ENCODE measurements at regions not wholly inside any gene's neighbourhood (a gene's known extent, or its start where the extent isn't known, plus 50 kb on each side); places are given as distances from the start of the nearest gene placed in this dataset.

DNA sequence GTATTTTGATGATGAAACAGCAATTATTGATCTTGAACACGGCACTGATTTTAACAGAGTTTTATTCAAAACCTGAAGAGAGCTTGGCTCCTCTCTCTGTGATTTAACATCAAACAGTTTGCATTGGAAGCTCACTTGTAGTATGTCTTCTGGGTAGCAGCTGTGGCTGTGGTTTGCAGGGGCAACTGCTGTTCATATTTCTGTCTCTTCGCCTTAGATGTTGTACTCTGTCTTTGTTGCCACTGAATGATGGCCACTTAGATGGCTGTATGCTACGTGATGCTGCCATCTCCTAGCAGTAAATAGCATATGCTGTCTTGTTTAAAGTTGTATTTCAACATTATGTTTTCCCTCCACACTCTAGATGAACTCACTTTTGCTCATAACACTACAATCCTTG, 1743.0 kb upstream of the TENM3 start:
- no peak for DNase-seq (ENCODE audit: low read depth)
- no peak overlapping the region for H3K4me3 ChIP-seq (ENCODE audit: low read depth, low read length)
- TF ChIP-seq, protein P1, sequence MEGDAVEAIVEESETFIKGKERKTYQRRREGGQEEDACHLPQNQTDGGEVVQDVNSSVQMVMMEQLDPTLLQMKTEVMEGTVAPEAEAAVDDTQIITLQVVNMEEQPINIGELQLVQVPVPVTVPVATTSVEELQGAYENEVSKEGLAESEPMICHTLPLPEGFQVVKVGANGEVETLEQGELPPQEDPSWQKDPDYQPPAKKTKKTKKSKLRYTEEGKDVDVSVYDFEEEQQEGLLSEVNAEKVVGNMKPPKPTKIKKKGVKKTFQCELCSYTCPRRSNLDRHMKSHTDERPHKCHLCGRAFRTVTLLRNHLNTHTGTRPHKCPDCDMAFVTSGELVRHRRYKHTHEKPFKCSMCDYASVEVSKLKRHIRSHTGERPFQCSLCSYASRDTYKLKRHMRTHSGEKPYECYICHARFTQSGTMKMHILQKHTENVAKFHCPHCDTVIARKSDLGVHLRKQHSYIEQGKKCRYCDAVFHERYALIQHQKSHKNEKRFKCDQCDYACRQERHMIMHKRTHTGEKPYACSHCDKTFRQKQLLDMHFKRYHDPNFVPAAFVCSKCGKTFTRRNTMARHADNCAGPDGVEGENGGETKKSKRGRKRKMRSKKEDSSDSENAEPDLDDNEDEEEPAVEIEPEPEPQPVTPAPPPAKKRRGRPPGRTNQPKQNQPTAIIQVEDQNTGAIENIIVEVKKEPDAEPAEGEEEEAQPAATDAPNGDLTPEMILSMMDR (IDR thresholded peaks at IDR 0.05; ENCODE audit: insufficient read depth, low read length): no peak

GRCh38 chr4:180512801-180513475, 1730.3 kb upstream of the TENM3 start:
- TF ChIP-seq, protein P1 (IDR thresholded peaks at IDR 0.05; ENCODE audit: insufficient read depth, low read length): no peak
- no peak overlapping the region for H3K4me3 ChIP-seq (ENCODE audit: low read depth, low read length)
- no peak for DNase-seq (ENCODE audit: low read depth)

DNA sequence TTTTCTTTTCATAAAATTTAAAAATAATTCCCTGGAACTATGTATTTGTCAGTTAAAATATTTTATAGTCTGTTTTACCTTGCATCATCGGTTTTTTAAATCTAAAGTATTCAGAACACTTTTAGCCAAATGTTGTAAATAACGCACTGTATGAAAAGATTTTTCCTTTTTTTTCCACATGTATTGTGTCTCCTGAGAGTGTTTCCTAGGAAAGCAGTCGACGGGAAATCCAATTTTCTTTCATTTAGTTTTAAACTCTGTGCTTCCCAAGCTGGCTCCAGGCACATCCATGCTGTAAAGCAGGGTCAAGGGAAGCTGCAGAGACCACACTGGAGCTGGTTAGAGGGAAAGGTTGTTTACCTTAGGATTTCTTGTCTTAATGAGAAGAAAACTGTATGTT, 1724.3 kb upstream of the TENM3 start:
- DNase-seq (ENCODE audit: low read depth): no peak
- no peak overlapping the region for H3K4me3 ChIP-seq (ENCODE audit: low read depth, low read length)
- TF ChIP-seq, protein P1 (IDR thresholded peaks at IDR 0.05; ENCODE audit: insufficient read depth, low read length): no peak

DNA sequence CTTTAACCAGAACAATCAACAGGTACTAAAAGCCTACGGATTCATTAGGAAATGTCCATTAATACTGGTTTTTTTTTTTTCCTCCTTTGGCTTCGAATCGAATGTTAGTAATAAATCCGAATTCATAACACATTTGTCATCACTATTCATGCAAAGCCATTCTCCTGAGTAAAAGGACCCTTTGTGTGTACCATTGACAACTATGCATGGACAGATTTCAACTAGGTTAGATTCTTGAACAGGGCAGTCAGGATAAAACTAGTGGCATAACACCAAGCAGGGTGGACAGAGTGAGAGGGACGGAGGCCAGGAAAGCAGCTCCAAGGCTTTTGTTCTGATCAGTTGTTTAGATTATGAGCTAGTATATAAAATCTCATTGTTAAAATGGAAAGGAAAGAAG, 1722.0 kb upstream of the TENM3 start:
- H3K4me3 ChIP-seq (ENCODE audit: low read depth, low read length): no peak overlapping the region
- DNase-seq (ENCODE audit: low read depth): no peak
- TF ChIP-seq, protein P1 (IDR thresholded peaks at IDR 0.05; ENCODE audit: insufficient read depth, low read length): no peak

DNA sequence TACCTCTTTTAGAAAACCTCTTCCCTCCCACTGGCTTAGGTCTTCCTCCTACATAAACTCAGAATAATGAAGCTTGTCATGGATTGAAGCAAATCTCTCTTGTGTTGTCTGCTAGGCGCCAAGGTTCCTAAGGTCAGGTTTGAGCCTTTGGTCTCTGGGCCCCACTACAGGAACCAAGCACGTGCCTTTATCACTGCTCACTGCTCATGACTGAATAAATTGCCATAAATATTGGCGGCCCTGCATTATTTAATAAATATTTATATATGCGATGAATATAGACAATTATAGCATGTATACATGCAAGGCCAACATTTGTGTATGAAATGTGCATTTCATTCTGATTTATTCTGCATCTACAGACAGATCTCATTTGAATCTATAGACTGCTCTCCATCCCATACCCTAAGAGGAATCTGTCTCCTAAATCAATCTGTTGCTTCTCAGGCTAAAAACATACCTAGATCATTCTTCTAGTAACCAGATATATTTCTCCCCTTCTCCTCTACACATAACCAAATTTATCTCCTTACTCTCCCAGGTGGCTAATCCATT, 1717.6 kb upstream of the TENM3 start:
- no peak overlapping the region for H3K4me3 ChIP-seq (ENCODE audit: low read depth, low read length)
- TF ChIP-seq, protein P1 (IDR thresholded peaks at IDR 0.05; ENCODE audit: insufficient read depth, low read length): no peak
- DNase-seq (ENCODE audit: low read depth): no peak

DNA sequence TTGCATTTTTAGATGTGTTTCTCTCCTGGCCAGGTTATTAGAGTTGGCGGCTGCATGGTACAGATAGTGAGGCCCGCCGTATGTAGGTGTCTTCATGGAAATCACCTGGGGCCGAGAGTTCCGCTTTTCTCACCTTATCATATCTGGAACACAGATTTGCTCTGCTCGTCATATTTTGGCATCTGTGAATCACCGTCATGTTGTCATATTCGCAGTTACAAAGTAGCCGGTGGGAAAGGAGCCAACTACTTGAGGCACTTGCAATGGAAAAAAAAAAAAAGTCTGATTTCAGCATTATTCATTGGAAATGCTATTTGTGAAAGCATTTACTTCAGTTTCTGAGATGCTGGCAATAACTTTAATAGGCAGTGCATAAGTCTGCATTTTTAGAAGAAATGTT, 1715.2 kb upstream of the TENM3 start:
- TF ChIP-seq, protein P1 (IDR thresholded peaks at IDR 0.05; ENCODE audit: insufficient read depth, low read length): no peak
- no peak for DNase-seq (ENCODE audit: low read depth)
- H3K4me3 ChIP-seq (ENCODE audit: low read depth, low read length): no peak overlapping the region

DNA sequence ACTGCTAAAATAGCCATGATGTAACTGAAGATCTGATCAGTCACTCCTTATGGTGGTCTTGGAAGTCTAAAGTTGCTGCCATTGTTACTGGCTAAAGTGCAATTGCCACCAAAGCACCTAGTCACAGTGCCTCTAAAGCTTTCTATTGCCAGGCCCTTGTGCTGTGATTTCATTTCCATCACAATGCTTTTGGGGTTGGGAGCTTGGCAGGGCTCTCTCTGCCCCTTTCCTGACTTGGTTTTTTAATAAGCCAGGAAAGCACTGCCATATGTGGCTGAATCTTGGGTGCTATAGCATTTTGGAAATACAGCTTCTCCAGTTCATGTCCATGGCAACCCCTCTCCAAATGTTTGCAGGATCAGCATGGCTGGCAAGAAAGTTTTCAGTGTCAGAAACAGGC, 1712.4 kb upstream of the TENM3 start:
- H3K4me3 ChIP-seq (ENCODE audit: low read depth, low read length): no peak overlapping the region
- no peak for DNase-seq (ENCODE audit: low read depth)
- TF ChIP-seq, protein P1 (IDR thresholded peaks at IDR 0.05; ENCODE audit: insufficient read depth, low read length): no peak
